ENCODE measurements at regions not wholly inside any gene's neighbourhood (a gene's known extent, or its start where the extent isn't known, plus 50 kb on each side); places are given as distances from the start of the nearest gene placed in this dataset.

GRCh38 chr9:29332789-29333188, 1759.5 kb upstream of the C9orf72 start:
- Histone ChIP-seq H3K79me2 (ENCODE audit: insufficient read depth, low read length) (no peaks in the 10 kb centered on the region), H3K4me1 (ENCODE audit: control insufficient read depth in 1 of 2, insufficient read depth in 2 of 2, low read length in 2 of 2) (peaks cover 3 to 12% of the 10 kb centered on the region in 2 experiments; a peak in 2 of 4 replicates), H3K9me2 (ENCODE audit: insufficient read depth) (no peaks in the 10 kb centered on the region), H3K9ac (ENCODE audit: low read length) (peak overlapping the region; percentile 10; the same call in 1 of the 2 replicates), H3K27me3 (ENCODE audit: insufficient read depth, low read length) (no peaks in the 10 kb centered on the region), H3K36me3 (ENCODE audit: control insufficient read depth in 1 of 2, insufficient read depth in 2 of 2, low read length in 2 of 2) (no peaks in the 10 kb centered on the region), H3K4me2 (ENCODE audit: low read length) (peak overlapping the region; percentile 47), H3K4me3 (replicated peaks in 1 of 2; ENCODE audit: low read depth in 1 of 2, low read length in 2 of 2) (no peak overlapping the region), H2AFZ (ENCODE audit: low read depth, low read length, poor library complexity, severe bottlenecking) (peak overlapping the region; percentile 35), H3K27ac (ENCODE audit: low read depth, low read length) (no peak overlapping the region), H4K20me1 (ENCODE audit: insufficient read depth) (no peaks in the 10 kb centered on the region), H3K9me3 (ENCODE audit: control insufficient read depth in 1 of 2, insufficient read depth in 1 of 2, low read depth in 1 of 2, low read length in 2 of 2) (0 out of 4 replicates have a peak, but pooled peaks cover 0 to 3% of the 10 kb centered on the region in 2 experiments)
- ChIA-PET CTCF (no interaction called here), RAD21 (ENCODE audit: low non-redundant PET in 1 of 2, low total read pairs in 2 of 2, uncharacterized antibody in 2 of 2, unreplicated experiment in 2 of 2) (no interaction called here), POLR2A (no interaction called here)
- no TSS peak for BruUV-seq (replicated peaks)
- DNase-seq (ENCODE audit: low read depth, low spot score) (peak; percentile 66), ATAC-seq (peak; percentile 66)
- TF ChIP-seq POLR2A (IDR thresholded peaks at IDR 0.05; ENCODE audit: borderline replicate concordance, extremely low read depth, insufficient read depth, insufficient read length) (no peak), CBX3 (IDR thresholded peaks at IDR 0.05; ENCODE audit: low read depth) (no peak), CEBPB (IDR thresholded peaks at IDR 0.05; ENCODE audit: low read depth) (peak; percentile 75), TCF7L2 (IDR thresholded peaks at IDR 0.05; ENCODE audit: borderline replicate concordance, extremely low read depth, insufficient read depth, insufficient read length) (peak; percentile 22), POLR2AphosphoS5 (IDR thresholded peaks at IDR 0.05; ENCODE audit: low read depth, low read length) (no peak; the same call in 1 of the 2 replicates), EZH2phosphoT487 (IDR thresholded peaks at IDR 0.05; ENCODE audit: borderline replicate concordance) (no peak), ZBTB33 (IDR thresholded peaks at IDR 0.05; ENCODE audit: extremely low read depth, insufficient replicate concordance, low read length) (no peak), YY1 (IDR thresholded peaks at IDR 0.05; ENCODE audit: extremely low read depth, insufficient replicate concordance, low read depth, low read length) (no peak), JUND (IDR thresholded peaks at IDR 0.05) (peak; percentile 78), ATF3 (IDR thresholded peaks at IDR 0.05) (peak; percentile 45; the same call in 1 of the 2 replicates), SP1 (IDR thresholded peaks at IDR 0.05; ENCODE audit: low read depth) (peak; percentile 62), ZNF274 (IDR thresholded peaks at IDR 0.05; ENCODE audit: low read depth, low read length) (no peak), FOSL1 (IDR thresholded peaks at IDR 0.05; ENCODE audit: low read depth) (peak; percentile 81)
- intact Hi-C loops (cut with micrococcal nuclease), result no loop called here
